Gastrocnemius medialis (tissue), 4 donors: ENCODE measurements at regions not wholly inside any gene's neighbourhood (a gene's known extent, or its start where the extent isn't known, plus 50 kb on each side); places are given as distances from the start of the nearest gene placed in this dataset.

ENCODE experiments used
- ATAC-seq, 2 donors: fragments of 150-250 bp; one replicate each; pipeline ENCODE4 v1.9.1; 2016
- DNase-seq, 2 donors: peaks; one replicate each; pipeline ENCODE4 v3.0.0-alpha.2; 2019
- H3K27ac ChIP-seq, 4 donors: fragments of 200-600 bp; sonication (generic); 1 replicate in 1 of 4; 2 replicates in 3 of 4; pipeline ENCODE4 v1.5.1; 2016 to 2018; ENCODE audit warnings: mild to moderate bottlenecking in 2 of 4, moderate library complexity in 1 of 4
- H3K27me3 ChIP-seq, 3 donors: fragments of 200-600 bp; sonication (generic) in 2 of 3; 1 replicate in 1 of 3; 2 replicates in 2 of 3; pipeline versions ENCODE4 v1.5.1 to v1.6.0; 2016 to 2019; ENCODE audit warnings: mild to moderate bottlenecking in 1 of 3, moderate library complexity in 1 of 3
- H3K36me3 ChIP-seq, 2 donors: fragments of 200-600 bp; sonication (generic) in 1 of 2; one replicate each; pipeline ENCODE4 v1.5.1; 2017 to 2018
- H3K4me1 ChIP-seq, 2 donors: fragments of 200-600 bp; sonication (generic) in 1 of 2; one replicate each; pipeline ENCODE4 v1.5.1; 2016 to 2017; ENCODE audit warnings: mild to moderate bottlenecking in 2 of 2
- H3K4me3 ChIP-seq, 4 donors: fragments of 200-600 bp; sonication (generic) in 3 of 4; 1 replicate in 1 of 4; 2 replicates in 3 of 4; pipeline ENCODE4 v1.5.1; 2016 to 2019; ENCODE audit warnings: mild to moderate bottlenecking in 2 of 4
- H3K9me3 ChIP-seq, 3 donors: fragments of 200-600 bp; sonication (generic) in 2 of 3; 1 replicate in 1 of 3; 2 replicates in 2 of 3; pipeline ENCODE4 v1.5.1; 2016 to 2019
- POLR2A ChIP-seq, 2 donors: fragments of 450-650 bp; IDR thresholded peaks; one replicate each; pipeline ENCODE4 v1.6.1; 2017; ENCODE audit warnings: antibody characterized with exemption in 2 of 2, mild to moderate bottlenecking in 2 of 2, moderate library complexity in 2 of 2
- in situ Hi-C, 4 donors: fragments of 200-750 bp; cut with MboI; loops; one replicate each; pipeline versions ENCODE4 v1.15.0 to v1.8.0; 2017; ENCODE audit warnings: low sequenced_read_pairs in 4 of 4
- intact Hi-C: fragments of 100-400 bp; cut with DNase I; formaldehyde crosslinking; loops from one replicate; pipeline ENCODE4 v1.15.1; 2023; ENCODE audit warnings: low total_unique reads
- TF ChIP-seq, protein P1 (sequence below), 5 experiments: fragments of 450-650 bp in 3 of 5; fragments of 200-600 bp in 2 of 5; sonication (generic) in 2 of 5; IDR thresholded peaks in 4 of 5; conservative IDR thresholded peaks in 1 of 5; 1 replicate in 4 of 5; 2 replicates in 1 of 5; pipeline ENCODE4 v1.5.1; 2016 to 2019; ENCODE audit warnings: antibody characterized with exemption in 5 of 5, mild to moderate bottlenecking in 3 of 5, moderate library complexity in 3 of 5

DNA sequence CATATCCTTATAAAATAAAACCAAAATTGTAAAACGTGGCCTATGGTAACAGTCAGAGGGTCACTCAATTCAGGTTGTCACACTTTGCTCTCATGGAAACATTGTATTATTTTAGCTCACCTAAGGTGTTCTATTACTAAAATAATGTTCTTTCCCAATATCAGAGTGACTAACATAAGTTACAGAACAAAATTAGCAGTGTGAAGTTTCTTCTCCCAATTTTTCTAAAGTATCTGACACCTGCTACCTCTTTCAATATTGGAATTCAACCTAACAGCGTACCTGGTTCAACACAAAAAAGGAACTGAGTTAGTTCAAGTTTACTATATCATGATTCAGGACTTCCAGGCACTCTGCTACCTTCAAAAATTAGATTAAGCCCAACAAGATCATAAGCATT is 190.4 kb downstream of the ZEB2 start:
- intact Hi-C loops = no loop called here

DNA sequence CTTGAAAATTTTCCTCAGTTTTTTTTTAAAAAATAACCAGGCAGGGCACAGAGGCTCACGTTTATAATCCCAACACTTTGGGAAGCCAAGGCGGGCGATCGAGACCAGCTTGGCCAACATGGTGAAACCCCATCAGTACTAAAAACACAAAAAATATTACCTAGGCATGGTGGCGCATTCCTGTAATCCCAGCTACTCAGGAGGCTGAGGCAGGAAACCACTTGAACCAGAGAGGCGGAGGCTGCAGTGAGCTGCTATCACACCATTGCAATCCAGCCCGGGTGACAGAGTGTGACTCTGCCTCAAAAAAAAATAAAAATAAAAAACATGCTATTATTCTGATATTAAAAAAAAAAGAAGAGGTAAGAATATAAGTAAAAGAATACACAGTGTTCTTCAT is 191.0 kb downstream of the ZEB2 start:
- intact Hi-C loops = no loop called here
- peaks cover 17 to 20% of the 10 kb centered on the region in 2 donors for H3K4me1 ChIP-seq
- DNase-seq = no peak
- H3K27me3 ChIP-seq = no peaks in the 10 kb centered on the region
- in situ Hi-C loops = loop anchor here in 3 of 4 donors (5.0 to 25.0 kb wide), 2 partner anchors 183 kb away; partner anchors contain the start of gene ZEB2 (in 2 of the 3)
- H3K9me3 ChIP-seq = no peaks in the 10 kb centered on the region
- no peak overlapping the region for H3K4me3 ChIP-seq
- no peak overlapping the region for H3K27ac ChIP-seq
- no peak for ATAC-seq
- no peaks in the 10 kb centered on the region for H3K36me3 ChIP-seq
- no peak for TF ChIP-seq POLR2A (IDR thresholded peaks at IDR 0.05)
- TF ChIP-seq, protein P1, sequence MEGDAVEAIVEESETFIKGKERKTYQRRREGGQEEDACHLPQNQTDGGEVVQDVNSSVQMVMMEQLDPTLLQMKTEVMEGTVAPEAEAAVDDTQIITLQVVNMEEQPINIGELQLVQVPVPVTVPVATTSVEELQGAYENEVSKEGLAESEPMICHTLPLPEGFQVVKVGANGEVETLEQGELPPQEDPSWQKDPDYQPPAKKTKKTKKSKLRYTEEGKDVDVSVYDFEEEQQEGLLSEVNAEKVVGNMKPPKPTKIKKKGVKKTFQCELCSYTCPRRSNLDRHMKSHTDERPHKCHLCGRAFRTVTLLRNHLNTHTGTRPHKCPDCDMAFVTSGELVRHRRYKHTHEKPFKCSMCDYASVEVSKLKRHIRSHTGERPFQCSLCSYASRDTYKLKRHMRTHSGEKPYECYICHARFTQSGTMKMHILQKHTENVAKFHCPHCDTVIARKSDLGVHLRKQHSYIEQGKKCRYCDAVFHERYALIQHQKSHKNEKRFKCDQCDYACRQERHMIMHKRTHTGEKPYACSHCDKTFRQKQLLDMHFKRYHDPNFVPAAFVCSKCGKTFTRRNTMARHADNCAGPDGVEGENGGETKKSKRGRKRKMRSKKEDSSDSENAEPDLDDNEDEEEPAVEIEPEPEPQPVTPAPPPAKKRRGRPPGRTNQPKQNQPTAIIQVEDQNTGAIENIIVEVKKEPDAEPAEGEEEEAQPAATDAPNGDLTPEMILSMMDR (IDR thresholded peaks at IDR 0.05 in 4 of 5, conservative IDR thresholded peaks at IDR 0.05 in 1 of 5) = no peak

More for the DNA sequence above, 190.4 kb downstream of the ZEB2 start:
- in situ Hi-C loops = loop anchor here in 3 of 4 donors (5.0 to 25.0 kb wide), 2 partner anchors 183 kb away; partner anchors contain the start of gene ZEB2 (in 2 of the 3)
- H3K36me3 ChIP-seq = no peaks in the 10 kb centered on the region
- H3K9me3 ChIP-seq = no peaks in the 10 kb centered on the region
- no peak overlapping the region for H3K4me3 ChIP-seq
- H3K27me3 ChIP-seq = no peaks in the 10 kb centered on the region
- ATAC-seq (no peak), DNase-seq (no peak)
- peak overlapping the region in 1 of 4 donors; percentile 15 for H3K27ac ChIP-seq
- H3K4me1 ChIP-seq = peaks cover 15 to 17% of the 10 kb centered on the region in 2 donors
- no peak for TF ChIP-seq POLR2A (IDR thresholded peaks at IDR 0.05)
- TF ChIP-seq, protein P1 (IDR thresholded peaks at IDR 0.05 in 4 of 5, conservative IDR thresholded peaks at IDR 0.05 in 1 of 5) = no peak

DNA sequence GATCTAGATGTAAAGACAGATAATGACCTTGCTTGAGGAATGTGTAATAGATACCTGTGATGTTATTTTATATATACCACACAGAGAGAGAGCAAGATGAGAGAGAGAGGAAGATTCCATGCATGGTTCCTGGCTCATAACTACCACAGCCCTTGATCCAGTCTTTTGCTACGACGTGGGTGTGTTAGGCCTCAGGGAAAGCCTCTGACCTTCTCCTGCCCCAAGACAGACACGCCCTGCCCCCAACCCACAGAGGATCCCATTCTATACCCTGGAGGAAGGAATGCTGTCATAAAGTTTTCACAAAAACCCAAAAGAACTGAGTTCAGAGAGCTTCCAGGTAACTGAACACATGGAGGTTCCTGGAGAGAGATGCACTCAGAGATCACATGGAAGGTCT is 193.1 kb downstream of the ZEB2 start:
- in situ Hi-C loops = loop anchor here in 3 of 4 donors (5.0 to 25.0 kb wide), 2 partner anchors 185 kb away; partner anchors contain the start of gene ZEB2 (in 2 of the 3)
- intact Hi-C loops = no loop called here
- TF ChIP-seq POLR2A (IDR thresholded peaks at IDR 0.05) = no peak
- TF ChIP-seq, protein P1 (IDR thresholded peaks at IDR 0.05 in 4 of 5, conservative IDR thresholded peaks at IDR 0.05 in 1 of 5) = no peak
- ATAC-seq (no peak), DNase-seq (no peak)
- Histone ChIP-seq H3K27me3 (no peaks in the 10 kb centered on the region), H3K4me3 (no peak overlapping the region), H3K4me1 (peaks cover 11 to 14% of the 10 kb centered on the region in 2 donors), H3K9me3 (no peaks in the 10 kb centered on the region), H3K36me3 (no peaks in the 10 kb centered on the region), H3K27ac (no peak overlapping the region)

DNA sequence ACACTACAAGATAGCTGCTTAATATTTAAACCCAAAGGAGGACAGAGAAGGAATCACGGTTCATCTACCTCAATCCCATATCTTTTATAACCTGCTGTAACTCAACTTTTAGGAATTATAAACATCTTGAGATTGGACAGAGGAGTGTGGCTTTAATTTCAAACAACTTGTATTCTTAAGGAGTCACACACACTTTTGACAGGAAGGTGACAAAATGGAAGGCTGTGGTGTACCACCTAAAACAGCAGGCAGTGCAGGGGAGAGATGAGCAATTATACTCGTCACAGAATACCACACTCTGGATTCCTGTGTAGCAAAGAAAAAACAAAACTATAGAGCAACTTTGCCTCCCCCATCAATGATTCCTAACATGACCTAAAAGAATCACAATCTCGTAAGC is 194.8 kb downstream of the ZEB2 start:
- Histone ChIP-seq H3K27me3 (no peaks in the 10 kb centered on the region), H3K9me3 (no peaks in the 10 kb centered on the region), H3K27ac (no peak overlapping the region), H3K4me1 (peaks cover under 1 to 18% of the 10 kb centered on the region in 2 donors), H3K4me3 (no peak overlapping the region), H3K36me3 (no peaks in the 10 kb centered on the region)
- intact Hi-C loops (no loop called here), in situ Hi-C loops (loop anchor here in 3 of 4 donors (5.0 to 25.0 kb wide), 2 partner anchors 187 kb away; partner anchors contain the start of gene ZEB2 (in 2 of the 3))
- no peak for TF ChIP-seq POLR2A (IDR thresholded peaks at IDR 0.05)
- TF ChIP-seq, protein P1 (IDR thresholded peaks at IDR 0.05 in 4 of 5, conservative IDR thresholded peaks at IDR 0.05 in 1 of 5) = no peak
- ATAC-seq (no peak), DNase-seq (no peak)
